GM19099 (cell line): ENCODE measurements at regions not wholly inside any gene's neighbourhood (a gene's known extent, or its start where the extent isn't known, plus 50 kb on each side); places are given as distances from the start of the nearest gene placed in this dataset.

Experiments
- POLR2A ChIP-seq: IDR thresholded peaks from 3 replicates; pipeline ENCODE4 v1.6.1; 2011; ENCODE audit warnings: low read depth; ENCODE audit not compliant: insufficient read length; ENCODE audit errors: extremely low read depth

GRCh38 chr6:158920311-158920905 lies 79.6 kb downstream of the RSPH3 start:
- no peak for TF ChIP-seq POLR2A

DNA sequence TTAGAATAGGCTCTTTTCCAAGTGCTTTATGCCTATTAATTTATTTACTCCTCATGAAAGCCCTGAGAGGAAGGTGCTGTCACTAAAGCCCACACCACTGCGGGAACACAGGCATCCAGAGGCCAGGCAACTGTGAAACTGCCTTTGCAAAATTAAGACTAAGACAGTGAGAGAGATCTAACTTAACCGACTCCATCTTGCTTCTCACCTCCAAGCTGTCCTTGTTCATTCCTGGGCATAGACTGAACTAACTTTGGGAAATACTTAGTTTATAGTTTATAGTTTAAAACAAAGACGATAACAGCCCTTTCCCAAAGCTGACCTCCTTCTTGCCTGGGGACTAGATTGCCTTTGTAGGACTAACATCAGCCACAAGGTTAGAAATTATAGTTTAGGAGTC lies 80.1 kb downstream of the RSPH3 start:
- TF ChIP-seq POLR2A, result no peak

DNA sequence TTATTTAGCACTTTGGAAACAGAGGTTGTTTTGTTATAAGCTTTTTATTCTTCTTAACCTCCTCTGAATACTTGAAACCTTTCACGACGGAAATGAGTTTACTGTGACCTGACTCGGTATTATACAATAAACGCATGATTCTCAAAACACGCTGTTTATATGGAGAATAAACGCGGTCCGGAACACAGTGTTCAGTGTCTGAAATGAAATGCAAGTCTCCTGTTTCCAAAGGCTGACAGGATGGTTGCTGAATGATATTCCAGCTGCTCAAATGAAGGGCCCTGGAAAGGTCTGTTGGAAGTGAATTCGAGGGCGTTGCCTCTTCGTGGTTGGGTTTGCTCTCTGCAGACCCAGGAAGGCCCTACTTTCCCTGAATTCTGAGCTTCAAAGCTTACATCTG lies 83.4 kb downstream of the RSPH3 start:
- TF ChIP-seq POLR2A, result no peak

DNA sequence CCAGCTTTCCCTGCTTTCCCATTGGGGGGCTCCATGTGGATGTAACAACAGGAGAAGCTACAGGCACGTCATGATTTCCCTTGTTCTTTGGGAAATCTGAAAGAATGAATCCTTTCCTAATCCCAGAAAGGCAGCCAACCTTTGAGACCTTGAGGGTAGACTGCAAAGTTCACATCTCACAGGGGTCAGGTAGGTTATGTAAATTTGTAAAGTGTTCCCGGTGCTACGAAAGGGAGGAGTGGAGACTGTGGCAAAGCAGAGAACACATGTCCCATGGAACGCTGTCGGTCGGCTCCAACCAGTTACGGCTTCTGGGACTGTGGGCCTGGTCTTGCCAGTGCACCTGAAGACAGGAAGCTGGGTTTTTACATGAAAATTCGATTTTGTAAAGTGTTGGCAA lies 85.1 kb downstream of the RSPH3 start:
- no peak for TF ChIP-seq POLR2A

GRCh38 chr6:158913580-158913979 lies 86.4 kb downstream of the RSPH3 start:
- no peak for TF ChIP-seq POLR2A

DNA sequence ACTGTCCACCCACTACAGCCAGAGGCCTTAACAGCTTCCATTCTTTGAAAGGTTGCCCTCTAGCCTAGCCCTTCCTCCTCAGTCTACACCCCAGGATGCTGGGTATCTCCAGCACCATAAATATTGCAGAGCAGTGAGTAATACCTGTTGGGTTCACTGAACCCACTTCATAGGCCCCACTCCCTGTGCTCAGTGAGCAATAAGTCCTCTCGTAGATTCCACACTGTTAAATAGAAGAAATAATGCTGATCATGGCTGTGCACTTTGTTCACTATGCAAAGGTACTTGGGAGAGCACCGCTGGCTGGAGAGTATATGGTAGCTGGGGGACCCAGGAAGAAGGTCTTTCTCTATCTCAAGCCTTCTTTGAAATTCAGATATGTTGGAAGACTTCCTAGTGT lies 87.3 kb downstream of the RSPH3 start:
- no peak for TF ChIP-seq POLR2A

DNA sequence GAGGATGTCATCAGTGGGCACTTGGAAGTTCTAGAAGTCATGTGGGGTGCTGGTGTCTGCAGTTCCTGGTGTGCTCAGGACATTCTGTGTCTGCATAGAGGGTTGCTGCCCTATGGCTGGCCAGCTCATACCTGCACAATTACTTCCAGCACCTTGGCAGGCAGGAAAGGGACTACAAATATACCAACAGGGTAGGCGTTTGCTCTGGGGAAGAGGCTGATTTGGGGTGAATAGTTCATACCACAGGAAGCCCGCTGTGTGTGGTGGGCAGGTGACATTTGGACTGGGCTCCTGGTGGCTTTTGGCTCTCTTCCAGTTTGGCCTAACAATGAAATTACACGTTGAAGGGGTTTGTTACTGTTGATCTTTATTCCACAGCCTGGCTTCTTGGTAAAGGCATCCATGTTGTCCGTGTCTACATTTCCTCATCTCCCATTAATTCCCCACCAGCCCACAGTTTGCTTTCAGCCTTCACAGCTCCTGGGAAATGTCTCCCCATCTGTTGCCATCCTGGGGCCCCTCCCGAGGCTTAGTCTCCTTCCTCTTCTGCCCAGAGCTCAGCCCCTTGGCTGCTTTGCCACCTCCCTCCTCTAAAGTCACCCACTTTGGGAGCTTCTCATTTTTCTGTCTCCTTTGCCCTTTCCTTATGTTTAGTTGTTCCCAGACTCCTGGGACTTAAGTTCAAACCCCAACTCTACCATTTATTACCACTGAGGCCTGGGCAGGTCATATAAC lies 88.1 kb downstream of the RSPH3 start:
- no peak for TF ChIP-seq POLR2A

DNA sequence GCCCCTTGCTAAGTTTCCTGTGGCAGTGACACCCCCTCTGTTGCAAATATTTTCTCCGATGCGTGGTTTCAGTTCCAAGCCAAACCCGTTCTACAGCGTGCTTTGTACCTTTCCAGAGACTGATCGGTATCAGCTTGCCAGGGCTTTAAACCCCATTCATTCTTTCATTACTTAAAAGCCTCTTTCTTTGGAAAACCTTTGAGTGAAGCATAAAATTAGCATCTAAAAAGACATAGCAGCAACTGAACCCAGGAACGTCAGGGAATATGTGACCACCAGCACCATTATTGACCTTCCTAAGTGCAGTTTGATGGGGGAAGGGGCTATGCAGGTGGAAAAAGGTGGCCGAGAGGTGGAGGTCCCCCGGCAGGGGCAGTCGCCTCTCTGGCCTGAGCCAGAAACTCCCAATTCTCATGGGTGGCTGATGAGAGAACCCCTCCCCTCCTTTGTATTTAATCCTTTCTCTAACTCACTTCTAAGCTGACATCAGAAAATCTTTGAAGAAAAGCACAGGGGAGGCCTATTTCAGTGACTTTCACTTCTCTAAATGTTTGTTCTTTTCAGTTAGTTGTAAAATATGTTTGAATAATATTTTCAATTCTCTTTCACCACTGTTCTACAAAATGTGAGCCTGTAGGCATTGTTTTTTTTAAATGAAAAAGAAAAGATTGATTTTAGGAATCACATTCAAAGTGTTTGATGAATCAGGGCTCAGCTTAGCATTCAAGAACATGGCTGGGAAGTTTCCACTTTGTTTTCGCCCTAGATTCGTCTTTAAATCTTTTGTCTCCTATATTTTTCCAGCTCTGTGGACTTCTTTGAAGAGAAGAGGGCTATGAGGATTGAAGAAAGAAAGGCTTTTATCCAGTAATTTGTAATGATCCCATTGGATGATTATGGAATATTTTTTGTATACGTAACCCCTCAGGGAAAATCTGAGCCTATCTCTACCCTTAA lies 89.2 kb downstream of the RSPH3 start:
- TF ChIP-seq POLR2A, result no peak

DNA sequence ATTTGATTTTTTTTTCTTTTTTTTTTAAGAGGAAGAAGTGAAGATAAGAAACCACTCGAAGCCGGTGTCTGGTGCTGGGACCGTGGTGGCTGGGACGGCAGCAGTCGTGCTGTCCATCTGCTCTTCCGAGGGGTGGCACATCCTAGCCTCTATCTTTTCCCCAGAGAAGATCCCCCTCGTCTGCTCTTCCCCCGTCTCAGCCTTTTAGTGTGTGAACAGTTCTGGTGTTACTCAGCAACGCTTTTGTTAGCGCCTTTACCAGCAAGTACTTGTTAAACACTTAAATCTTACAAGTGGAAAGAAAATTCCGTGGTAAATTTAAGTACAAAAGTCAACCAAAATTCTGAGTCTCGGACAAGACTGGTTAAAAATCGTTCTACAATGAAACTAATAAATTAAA lies 90.1 kb downstream of the RSPH3 start:
- TF ChIP-seq POLR2A, result no peak

GRCh38 chr6:158908606-158909005 lies 89.4 kb upstream of the EZR start:
- TF ChIP-seq POLR2A, result no peak

- TF ChIP-seq POLR2A, result no peak
Measured at GRCh38 chr6:158907931-158908330, 88.8 kb upstream of the EZR start.

DNA sequence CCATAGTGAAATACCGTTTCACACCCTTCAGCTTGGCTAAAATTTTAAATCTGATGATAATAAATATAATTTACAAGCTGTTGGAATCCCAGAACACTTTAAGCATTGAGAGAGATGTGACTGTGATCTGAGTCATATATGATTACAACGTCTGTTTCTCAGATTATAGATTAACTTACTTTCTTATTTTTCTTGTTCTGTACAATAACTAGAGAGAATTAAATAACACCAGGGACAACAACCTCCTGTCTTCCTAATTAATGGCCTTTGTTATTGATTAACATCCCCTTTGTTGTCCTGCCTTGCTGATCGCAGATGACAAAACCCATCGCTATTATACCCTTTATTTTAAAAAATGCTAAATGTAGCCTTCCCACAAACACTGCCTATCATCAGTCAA lies 87.8 kb upstream of the EZR start:
- no peak for TF ChIP-seq POLR2A

DNA sequence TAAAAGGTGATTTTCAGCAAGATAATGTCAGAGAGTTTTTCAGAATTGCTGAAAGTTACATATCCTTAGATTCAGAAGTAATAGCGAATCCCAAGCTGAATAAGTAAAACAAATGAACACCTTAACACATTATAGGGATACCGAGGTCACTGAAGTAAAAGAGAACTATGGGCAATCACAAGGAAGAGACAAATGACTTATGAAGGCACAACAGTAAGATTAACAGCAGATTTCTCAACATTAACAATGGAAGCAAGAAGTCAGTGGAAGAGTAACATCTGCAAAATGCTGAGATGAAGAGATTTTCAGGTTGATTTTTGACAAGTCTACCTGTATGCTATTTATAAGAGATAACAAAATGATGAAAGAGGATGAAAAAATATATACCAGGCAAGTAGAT lies 86.1 kb upstream of the EZR start:
- TF ChIP-seq POLR2A, result no peak

GRCh38 chr6:158903801-158904200 lies 84.6 kb upstream of the EZR start:
- no peak for TF ChIP-seq POLR2A

GRCh38 chr6:158900663-158901312 lies 81.6 kb upstream of the EZR start:
- TF ChIP-seq POLR2A, result no peak
